M059J (cell line): ENCODE measurements at regions not wholly inside any gene's neighbourhood (a gene's known extent, or its start where the extent isn't known, plus 50 kb on each side); places are given as distances from the start of the nearest gene placed in this dataset.
"Not testable (repeated sequence)": the region's sequence is repeated elsewhere in the genome, so short reads cannot be mapped to it uniquely, and the experiment has no call there.

Source experiments
- DNase-seq: peaks from one replicate; pipeline ENCODE4 v3.0.0-alpha.2; 2012; ENCODE audit warnings: low read depth

GRCh38 chr2:223285370-223286265 is 233.6 kb downstream of the KCNE4 start:
- no peak for DNase-seq

GRCh38 chr2:223294756-223295155 is 242.8 kb downstream of the KCNE4 start:
- no peak for DNase-seq

- peak; percentile 57 for DNase-seq
Observed at GRCh38 chr2:223297788-223298187, 245.8 kb downstream of the KCNE4 start.

GRCh38 chr2:223298329-223298728 is 246.3 kb downstream of the KCNE4 start:
- DNase-seq = not testable (repeated sequence)

GRCh38 chr2:223300326-223300725 is 248.3 kb downstream of the KCNE4 start:
- DNase-seq = peak; percentile 22

- peak; percentile 27 for DNase-seq
Observed at GRCh38 chr2:223306371-223306770, 254.4 kb downstream of the KCNE4 start.

GRCh38 chr2:223311889-223312680 is 260.1 kb downstream of the KCNE4 start:
- no peak for DNase-seq

GRCh38 chr2:223313101-223313500 is 261.1 kb downstream of the KCNE4 start:
- DNase-seq = no peak

GRCh38 chr2:223314811-223315210 is 262.8 kb downstream of the KCNE4 start:
- peak; percentile 70 for DNase-seq

GRCh38 chr2:223315813-223316212 is 263.8 kb downstream of the KCNE4 start:
- peak; percentile 86 for DNase-seq

GRCh38 chr2:223316342-223316741 is 264.4 kb downstream of the KCNE4 start:
- peak; percentile 58 for DNase-seq

GRCh38 chr2:223319601-223320000 is 267.6 kb downstream of the KCNE4 start:
- DNase-seq = no peak

- DNase-seq = no peak
Observed at GRCh38 chr2:223324402-223324801, 272.4 kb downstream of the KCNE4 start.

GRCh38 chr2:223328578-223328977 is 273.6 kb downstream of the SCG2 start:
- DNase-seq = peak; percentile 38

- not testable (repeated sequence) for DNase-seq
Observed at GRCh38 chr2:223330747-223331146, 271.4 kb downstream of the SCG2 start.

- no peak for DNase-seq
Observed at GRCh38 chr2:223338016-223338415, 264.1 kb downstream of the SCG2 start.

GRCh38 chr2:223357076-223357475 is 245.1 kb downstream of the SCG2 start:
- DNase-seq = no peak

GRCh38 chr2:223363085-223363484 is 239.1 kb downstream of the SCG2 start:
- DNase-seq = no peak

- no peak for DNase-seq
Observed at GRCh38 chr2:223365158-223365679, 236.9 kb downstream of the SCG2 start.

- DNase-seq = no peak
Observed at GRCh38 chr2:223366566-223366965, 235.6 kb downstream of the SCG2 start.

GRCh38 chr2:223368481-223368880 is 233.7 kb downstream of the SCG2 start:
- DNase-seq = no peak

- DNase-seq = no peak
Observed at GRCh38 chr2:223369889-223370288, 232.3 kb downstream of the SCG2 start.

GRCh38 chr2:223383315-223383714 is 218.8 kb downstream of the SCG2 start:
- peak; percentile 43 for DNase-seq
